Upper lobe of right lung (tissue), 1 donor: ENCODE measurements at regions not wholly inside any gene's neighbourhood (a gene's known extent, or its start where the extent isn't known, plus 50 kb on each side); places are given as distances from the start of the nearest gene placed in this dataset.
"Not testable (repeated sequence)": the region's sequence is repeated elsewhere in the genome, so short reads cannot be mapped to it uniquely, and the experiment has no call there.

ENCODE experiments used
- ATAC-seq: fragments of 200-7000 bp; cut with Tn5 transposase; one replicate; pipeline ENCODE4 v1.9.1; 2020; ENCODE audit warnings: mild to moderate bottlenecking, moderate library complexity
- DNase-seq: peaks from one replicate; pipeline ENCODE4 v3.0.0-alpha.2; 2020
- H3K27ac ChIP-seq: fragments of 200-600 bp; one replicate; pipeline ENCODE4 v1.8.0; 2022
- H3K27me3 ChIP-seq: fragments of 200-600 bp; one replicate; pipeline ENCODE4 v1.8.0; 2022; ENCODE audit warnings: mild to moderate bottlenecking
- H3K36me3 ChIP-seq: fragments of 200-600 bp; one replicate; pipeline ENCODE4 v1.8.0; 2022
- H3K4me1 ChIP-seq: fragments of 200-600 bp; one replicate; pipeline ENCODE4 v1.8.0; 2022
- H3K4me3 ChIP-seq: fragments of 200-600 bp; one replicate; pipeline ENCODE4 v1.8.0; 2022; ENCODE audit warnings: mild to moderate bottlenecking
- H3K9me3 ChIP-seq: fragments of 200-600 bp; one replicate; pipeline ENCODE4 v1.8.0; 2022
- intact Hi-C: fragments of 100-400 bp; cut with DNase I; formaldehyde crosslinking; loops from one replicate; pipeline ENCODE4 v1.11.0; 2022
- TF ChIP-seq, protein P1 (sequence below): fragments of 200-600 bp; IDR thresholded peaks from one replicate; pipeline ENCODE4 v1.8.0; 2022; ENCODE audit warnings: antibody characterized with exemption
- donor health status: DM: no; HTN: yes; CAD: no; lungs with severe emphysema.

DNA sequence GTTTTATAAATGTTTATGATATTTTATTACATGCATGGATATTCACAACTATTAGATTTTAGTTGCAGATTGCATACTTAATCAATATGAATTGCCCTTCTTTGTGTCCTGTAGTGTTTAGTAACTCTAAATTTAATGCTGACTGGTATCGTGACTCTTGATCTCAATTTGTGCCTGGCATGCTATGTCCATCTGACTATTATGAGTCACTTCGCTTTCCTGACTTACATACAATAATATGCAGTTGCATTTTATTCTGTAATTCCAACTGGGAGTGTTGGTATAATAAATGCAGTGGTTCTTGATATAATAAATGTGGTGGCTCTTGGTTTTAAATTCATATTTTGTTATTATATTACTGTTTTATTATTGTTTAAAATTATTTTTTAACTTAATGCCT lies 277.5 kb downstream of the LIG4 start:
- intact Hi-C loops: no loop called here
- TF ChIP-seq, protein P1, sequence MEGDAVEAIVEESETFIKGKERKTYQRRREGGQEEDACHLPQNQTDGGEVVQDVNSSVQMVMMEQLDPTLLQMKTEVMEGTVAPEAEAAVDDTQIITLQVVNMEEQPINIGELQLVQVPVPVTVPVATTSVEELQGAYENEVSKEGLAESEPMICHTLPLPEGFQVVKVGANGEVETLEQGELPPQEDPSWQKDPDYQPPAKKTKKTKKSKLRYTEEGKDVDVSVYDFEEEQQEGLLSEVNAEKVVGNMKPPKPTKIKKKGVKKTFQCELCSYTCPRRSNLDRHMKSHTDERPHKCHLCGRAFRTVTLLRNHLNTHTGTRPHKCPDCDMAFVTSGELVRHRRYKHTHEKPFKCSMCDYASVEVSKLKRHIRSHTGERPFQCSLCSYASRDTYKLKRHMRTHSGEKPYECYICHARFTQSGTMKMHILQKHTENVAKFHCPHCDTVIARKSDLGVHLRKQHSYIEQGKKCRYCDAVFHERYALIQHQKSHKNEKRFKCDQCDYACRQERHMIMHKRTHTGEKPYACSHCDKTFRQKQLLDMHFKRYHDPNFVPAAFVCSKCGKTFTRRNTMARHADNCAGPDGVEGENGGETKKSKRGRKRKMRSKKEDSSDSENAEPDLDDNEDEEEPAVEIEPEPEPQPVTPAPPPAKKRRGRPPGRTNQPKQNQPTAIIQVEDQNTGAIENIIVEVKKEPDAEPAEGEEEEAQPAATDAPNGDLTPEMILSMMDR: no peak
- Histone ChIP-seq H3K9me3 (no peaks in the 10 kb centered on the region), H3K4me3 (no peak overlapping the region), H3K36me3 (no peaks in the 10 kb centered on the region), H3K27me3 (no peaks in the 10 kb centered on the region), H3K27ac (no peak overlapping the region), H3K4me1 (no peaks in the 10 kb centered on the region)
- ATAC-seq: no peak
- DNase-seq: no peak

DNA sequence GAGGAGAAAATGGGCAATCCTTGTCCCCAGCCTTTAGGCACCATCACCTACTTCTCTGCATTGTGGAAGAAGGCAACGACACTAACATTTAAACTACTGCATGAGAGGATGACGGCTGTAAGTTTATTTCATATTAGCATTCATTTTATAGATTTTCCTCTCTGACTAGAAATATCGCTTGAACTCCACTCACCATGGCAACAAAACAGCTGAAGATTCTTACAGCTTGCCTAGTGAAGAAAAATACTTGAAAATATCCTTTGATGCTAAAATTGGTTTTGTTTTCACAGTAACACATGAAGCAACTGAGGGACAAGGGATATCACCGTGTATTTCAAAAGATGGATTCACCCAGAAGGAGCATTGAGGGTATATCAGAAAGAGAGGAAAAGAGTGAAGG lies 284.3 kb downstream of the LIG4 start:
- H3K4me3 ChIP-seq: no peak overlapping the region
- H3K36me3 ChIP-seq: no peaks in the 10 kb centered on the region
- no peak for ATAC-seq
- H3K27ac ChIP-seq: no peak overlapping the region
- no peaks in the 10 kb centered on the region for H3K9me3 ChIP-seq
- TF ChIP-seq, protein P1: no peak
- no peaks in the 10 kb centered on the region for H3K27me3 ChIP-seq
- DNase-seq: no peak
- H3K4me1 ChIP-seq: no peaks in the 10 kb centered on the region
- intact Hi-C loops: no loop called here

DNA sequence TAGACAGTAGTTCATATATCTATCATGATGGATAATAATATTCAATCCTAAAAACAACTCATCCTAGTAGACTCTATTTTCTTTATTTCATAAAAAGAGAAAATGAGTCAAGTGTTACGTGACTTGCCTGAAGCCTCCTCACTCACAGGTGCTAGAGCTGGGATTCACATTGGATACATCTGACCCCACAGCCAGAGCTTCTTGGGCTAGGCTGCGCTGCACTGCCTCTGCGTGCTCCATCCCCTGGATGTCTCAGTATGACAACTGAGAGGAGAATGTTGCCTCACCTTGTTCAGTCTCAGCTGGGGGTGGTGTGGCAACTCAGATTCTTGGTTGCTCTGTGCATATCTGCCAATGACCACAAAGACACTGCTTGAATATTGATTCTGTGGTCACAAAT lies 286.6 kb downstream of the LIG4 start:
- Histone ChIP-seq H3K4me3 (no peak overlapping the region), H3K36me3 (no peaks in the 10 kb centered on the region), H3K9me3 (no peaks in the 10 kb centered on the region), H3K27me3 (no peaks in the 10 kb centered on the region), H3K4me1 (no peaks in the 10 kb centered on the region), H3K27ac (no peak overlapping the region)
- DNase-seq (no peak), ATAC-seq (no peak)
- intact Hi-C loops: no loop called here
- TF ChIP-seq, protein P1: no peak

DNA sequence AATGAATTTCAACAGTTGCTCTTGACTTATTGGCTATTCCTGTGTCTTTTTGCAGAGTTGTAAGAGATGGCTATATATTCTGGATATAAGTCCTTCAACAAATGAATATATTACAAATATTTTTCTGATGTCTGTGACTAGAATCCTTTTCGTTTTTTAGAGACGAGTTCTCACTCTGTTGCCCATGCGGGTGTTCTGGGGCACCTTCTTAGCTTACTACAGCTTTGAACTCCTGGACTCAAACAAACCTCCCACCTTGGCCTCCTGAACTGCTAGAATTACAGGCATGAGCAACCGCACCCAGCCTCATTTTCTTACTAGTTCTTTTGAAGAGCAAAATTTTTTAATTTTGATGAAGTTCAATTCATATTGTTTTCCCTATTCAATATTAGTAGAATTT lies 287.8 kb downstream of the LIG4 start:
- no peak overlapping the region for H3K4me3 ChIP-seq
- H3K4me1 ChIP-seq: no peaks in the 10 kb centered on the region
- no peaks in the 10 kb centered on the region for H3K27me3 ChIP-seq
- TF ChIP-seq, protein P1: no peak
- no peak overlapping the region for H3K27ac ChIP-seq
- intact Hi-C loops: no loop called here
- no peaks in the 10 kb centered on the region for H3K36me3 ChIP-seq
- DNase-seq: no peak
- no peak for ATAC-seq
- no peaks in the 10 kb centered on the region for H3K9me3 ChIP-seq

DNA sequence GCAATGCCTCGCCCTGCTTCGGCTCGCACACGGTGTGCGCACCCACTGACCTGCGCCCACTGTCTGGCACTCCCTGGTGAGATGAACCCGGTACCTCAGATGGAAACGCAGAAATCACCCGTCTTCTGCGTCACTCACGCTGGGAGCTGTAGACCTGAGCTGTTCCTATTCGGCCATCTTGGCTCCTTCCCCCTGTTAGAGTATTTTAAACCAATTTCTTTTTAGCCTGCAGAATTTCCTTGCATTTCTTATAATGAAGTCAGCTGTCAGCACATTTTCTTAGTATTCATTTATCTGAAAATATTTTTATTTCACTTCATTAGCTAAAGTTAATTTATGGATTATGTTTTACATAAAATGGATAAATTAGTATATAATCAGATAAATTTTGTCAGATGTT lies 288.8 kb downstream of the LIG4 start:
- DNase-seq, H3K27me3 ChIP-seq, H3K36me3 ChIP-seq, H3K4me1 ChIP-seq, H3K9me3 ChIP-seq, ATAC-seq, H3K27ac ChIP-seq, intact Hi-C loops, H3K4me3 ChIP-seq: not testable (repeated sequence)

DNA sequence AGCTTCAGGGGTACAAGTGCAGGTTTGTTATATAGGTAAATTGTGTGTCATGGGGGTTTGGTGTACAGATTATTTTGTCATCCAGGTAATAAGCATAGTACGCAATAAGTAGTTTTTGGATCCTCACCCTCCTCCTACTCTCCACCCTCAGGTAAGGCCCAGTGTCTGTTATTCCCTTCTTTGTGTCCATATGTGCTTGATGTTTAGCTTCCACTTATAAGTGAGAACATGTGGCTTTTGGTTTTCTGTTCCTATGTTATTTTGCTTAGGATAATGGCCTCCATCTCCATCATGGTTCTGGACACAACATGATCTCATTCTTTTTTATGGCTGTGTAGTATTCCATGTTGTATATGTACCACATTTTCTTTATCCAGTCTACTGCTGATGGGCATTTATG lies 298.4 kb downstream of the LIG4 start:
- intact Hi-C loops, H3K9me3 ChIP-seq, H3K27ac ChIP-seq, H3K4me1 ChIP-seq, H3K27me3 ChIP-seq, H3K4me3 ChIP-seq, DNase-seq, ATAC-seq, H3K36me3 ChIP-seq: not testable (repeated sequence)

DNA sequence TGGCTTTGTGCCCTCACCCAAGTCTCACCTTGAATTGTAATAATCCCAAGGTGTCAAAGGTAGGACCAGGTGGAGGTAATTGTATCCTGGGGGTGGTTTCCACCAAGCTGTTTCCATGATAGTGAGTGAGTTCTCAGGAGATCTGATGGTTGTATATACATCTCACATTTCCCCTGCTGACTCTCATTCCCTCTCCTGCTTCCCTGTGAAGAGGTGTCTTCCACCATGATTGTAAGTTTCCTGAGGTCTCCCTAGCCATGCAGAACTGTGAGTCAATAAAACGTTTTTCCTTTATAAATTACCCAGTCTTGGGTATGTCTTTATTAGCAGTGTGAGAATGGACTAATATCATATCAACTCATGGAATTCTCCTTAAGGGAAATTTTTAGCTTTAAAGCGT lies 302.6 kb downstream of the LIG4 start:
- Histone ChIP-seq H3K36me3 (no peaks in the 10 kb centered on the region), H3K9me3 (no peaks in the 10 kb centered on the region), H3K4me1 (no peaks in the 10 kb centered on the region), H3K27ac (no peak overlapping the region), H3K4me3 (no peak overlapping the region), H3K27me3 (no peaks in the 10 kb centered on the region)
- intact Hi-C loops: no loop called here
- no peak for DNase-seq
- no peak for ATAC-seq
- TF ChIP-seq, protein P1: no peak
